H4 (cell line): ENCODE measurements at regions not wholly inside any gene's neighbourhood (a gene's known extent, or its start where the extent isn't known, plus 50 kb on each side); places are given as distances from the start of the nearest gene placed in this dataset.
A peak's percentile ranks its signal among the peaks of the same experiment; 100 is the strongest.

ENCODE experiments used
- DNase-seq: peaks from one replicate; pipeline ENCODE4 v3.0.0-alpha.2; 2015; ENCODE audit warnings: low spot score

- DNase-seq: no peak
These were observed 138.6 kb downstream of the C5orf15 start for GRCh38 chr5:133829786-133830185.

DNA sequence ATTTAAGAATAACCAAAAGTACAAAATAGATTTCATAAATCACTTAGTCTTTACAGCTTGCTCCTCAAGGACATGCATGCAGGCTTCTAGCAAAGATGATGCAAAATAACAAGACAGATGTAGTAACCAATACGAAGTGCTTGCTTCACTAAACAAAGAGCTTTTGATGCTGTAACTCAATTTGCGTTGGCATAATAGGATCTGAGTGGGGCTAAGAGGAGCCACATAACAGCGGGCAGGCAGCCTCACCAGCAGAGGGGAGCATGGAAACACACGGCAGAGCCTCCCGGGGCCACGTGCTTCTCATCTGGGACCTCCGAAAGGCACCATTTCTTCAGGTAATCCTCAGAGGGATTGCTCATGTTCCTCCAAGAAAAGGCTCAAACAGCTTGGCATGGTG lies 139.7 kb downstream of the C5orf15 start:
- no peak for DNase-seq

- no peak for DNase-seq
These were observed 140.6 kb downstream of the C5orf15 start for GRCh38 chr5:133827830-133828229.

- no peak for DNase-seq
These were observed 141.4 kb downstream of the C5orf15 start for GRCh38 chr5:133827011-133827410.

DNA sequence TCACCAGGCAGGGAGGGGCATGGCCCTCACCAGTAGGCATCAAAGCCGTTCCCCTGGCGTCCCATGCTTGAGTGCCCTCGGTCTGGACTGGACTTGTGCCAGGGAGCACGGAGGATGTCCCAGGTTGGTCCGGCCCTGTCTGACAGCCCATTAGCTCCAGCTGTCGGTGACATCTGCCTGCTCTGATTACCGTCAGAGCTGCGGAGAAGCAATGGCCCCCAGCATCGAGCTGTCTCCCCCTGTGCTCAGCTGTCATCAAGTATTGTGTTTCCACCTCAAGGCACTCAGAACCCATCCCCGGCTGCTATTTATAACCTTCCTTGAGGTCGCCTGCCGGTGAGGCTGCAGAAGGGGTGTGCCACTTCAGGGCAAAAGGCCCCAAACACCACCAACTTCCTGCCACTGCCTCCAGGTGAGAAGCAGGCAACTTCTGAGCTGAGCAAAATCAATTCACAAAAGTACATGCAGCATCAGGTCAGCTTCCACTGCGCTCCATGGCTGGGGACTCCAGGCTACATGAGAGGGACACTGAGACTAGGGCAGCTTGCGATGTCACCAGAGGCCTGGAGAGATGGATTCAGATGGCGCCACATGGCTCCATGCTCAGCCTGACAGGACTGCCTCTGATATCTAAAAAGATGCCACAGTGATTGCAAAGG lies 142.7 kb downstream of the C5orf15 start:
- DNase-seq: no peak

DNA sequence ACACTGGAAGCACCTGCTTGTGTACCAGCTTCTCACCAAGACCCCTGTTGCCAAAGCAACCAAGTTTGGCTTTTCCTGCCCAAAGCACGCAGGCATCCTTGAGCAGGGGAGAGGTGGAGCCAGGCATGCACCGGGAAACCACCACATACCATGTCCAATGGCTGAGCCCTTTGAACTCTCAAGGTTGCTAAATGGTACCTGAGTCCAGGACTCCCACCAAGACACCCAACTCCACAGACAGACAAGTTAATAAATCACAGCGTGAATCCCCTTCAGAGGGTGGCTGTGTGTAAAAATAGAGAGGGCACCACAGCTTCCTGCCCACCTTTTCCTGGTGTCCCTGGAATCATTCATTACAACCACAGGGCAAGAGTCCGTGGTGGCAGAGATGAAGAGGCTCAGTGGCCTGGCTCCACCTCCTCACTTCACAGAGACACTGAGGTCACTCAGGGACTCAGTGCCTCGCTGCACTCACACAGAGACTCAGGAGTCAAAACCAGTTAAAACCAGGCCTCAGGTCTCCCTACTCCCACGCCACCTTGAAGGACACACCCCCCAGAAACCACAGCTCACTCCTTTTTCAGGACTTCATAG lies 143.7 kb downstream of the C5orf15 start:
- no peak for DNase-seq

GRCh38 chr5:133821889-133822288 lies 146.5 kb downstream of the C5orf15 start:
- no peak for DNase-seq

- no peak for DNase-seq
These were observed 147.1 kb downstream of the C5orf15 start for GRCh38 chr5:133821311-133821741.

DNA sequence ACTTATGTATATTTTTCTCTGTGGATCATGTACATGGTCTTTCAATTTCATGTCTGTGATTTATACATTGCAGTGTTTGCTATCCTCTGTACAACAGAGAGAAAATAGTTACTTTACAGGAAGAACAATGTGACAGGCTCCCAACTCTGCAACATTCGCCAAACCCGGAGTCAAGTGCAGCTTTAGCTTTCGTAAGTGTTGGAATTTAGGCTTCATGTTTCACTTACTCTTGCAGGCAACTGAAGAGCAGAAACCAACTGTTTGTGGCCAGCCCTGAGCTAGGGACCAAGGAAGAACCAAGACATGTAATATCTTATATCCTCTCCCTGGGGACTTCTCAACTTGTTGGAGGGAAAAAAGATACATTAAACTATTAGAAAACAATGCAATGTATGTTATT lies 147.9 kb downstream of the C5orf15 start:
- no peak for DNase-seq

DNA sequence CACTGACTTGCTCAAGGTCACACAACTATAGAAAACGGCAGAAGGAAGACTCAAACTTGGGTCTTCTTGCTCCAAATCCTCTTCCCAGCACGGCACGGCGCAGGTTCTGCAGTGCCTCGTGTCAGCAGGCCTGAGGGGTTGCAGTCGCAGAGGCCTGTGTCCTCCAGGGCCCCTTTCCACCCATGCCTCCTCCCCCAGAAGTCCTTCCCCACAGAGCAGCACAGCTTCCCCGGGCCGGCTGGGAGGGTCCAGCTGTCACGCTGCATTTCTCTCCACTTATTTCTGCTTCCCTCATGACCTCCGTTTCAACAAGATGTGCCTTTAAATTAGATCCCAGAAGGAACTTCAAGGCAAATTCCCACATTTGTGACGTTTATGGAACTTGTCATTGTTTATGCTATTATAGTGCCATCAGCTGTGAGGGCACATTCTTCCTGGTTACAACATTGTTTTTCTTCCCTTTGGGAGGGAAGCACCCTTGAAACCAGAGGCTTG lies 148.4 kb downstream of the C5orf15 start:
- DNase-seq: peak; percentile 58

DNA sequence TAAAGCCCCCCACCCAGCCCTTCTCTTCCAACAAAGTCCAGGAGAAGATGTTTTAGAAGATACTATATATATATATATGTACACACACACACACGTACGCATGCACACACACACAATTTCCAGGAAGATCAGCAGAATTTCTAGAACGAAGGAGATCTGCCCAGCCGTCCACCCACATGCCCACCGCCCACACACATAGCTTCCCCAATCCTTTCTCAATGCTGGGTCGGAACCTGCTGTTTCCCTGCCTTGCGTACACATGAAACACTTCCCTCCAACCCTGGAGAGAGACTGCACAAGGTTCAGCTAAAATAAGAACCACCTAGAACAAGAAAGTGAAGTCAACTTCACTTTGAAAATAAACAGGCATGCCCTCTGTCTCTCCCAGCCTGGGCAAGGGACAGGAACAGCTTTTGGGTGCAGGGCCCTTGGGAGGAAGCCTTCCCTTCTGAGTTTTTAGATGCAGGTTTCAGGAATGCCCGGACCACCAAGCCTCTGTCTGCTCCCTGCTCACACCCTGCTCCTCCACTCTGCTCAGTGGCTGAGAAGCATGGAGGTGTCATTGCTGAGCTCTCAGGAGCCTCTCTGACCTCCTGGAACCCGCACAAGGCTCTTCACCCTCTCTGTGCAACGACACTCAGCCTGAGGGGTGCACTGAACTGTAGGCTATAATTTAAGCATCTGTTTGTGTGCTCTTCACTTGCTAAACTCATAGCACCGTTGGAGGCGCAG lies 149.4 kb downstream of the C5orf15 start:
- no peak for DNase-seq

GRCh38 chr5:133818031-133818431 lies 150.4 kb downstream of the C5orf15 start:
- peak; percentile 56 for DNase-seq

DNA sequence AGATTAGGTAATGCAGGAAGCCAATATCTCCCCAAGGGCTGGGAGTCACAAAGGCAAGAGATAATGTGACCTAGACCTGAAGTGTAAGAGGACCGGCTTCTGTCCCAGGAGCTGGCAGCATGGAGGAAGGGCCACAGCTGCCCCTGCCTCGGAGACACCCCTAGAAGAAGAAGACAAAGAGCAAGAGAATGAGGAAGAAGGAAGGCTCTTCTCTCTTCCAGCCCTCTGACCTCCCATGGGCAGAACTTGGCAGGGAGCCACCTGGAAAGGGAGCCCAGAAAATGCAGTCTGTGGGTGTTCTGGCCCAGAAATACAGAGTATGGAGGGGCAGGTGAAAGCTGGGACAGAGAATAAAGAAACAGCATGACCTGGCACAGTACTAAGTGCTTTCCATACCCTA lies 151.0 kb downstream of the C5orf15 start:
- no peak for DNase-seq

DNA sequence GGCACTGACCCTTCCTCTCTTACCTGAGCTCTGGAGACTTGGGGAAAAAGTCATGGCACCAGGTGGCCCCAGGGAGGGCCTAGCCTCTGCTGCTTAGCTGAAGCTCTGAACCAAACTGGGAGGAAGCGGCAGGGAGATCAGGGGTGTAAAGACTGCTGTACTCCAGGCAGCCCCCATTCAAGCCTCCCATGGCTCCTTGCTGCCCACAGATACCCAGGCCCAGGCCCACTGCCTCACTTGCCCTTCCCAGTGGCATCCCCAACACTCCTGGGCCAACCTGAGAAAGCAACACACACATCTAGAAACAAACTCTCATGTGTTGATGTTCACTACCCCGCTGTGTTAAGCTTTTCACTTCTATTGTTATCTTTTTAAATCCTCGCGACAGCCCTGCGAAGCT lies 151.6 kb downstream of the C5orf15 start:
- no peak for DNase-seq

GRCh38 chr5:133814152-133814551 lies 154.3 kb downstream of the C5orf15 start:
- DNase-seq: no peak

DNA sequence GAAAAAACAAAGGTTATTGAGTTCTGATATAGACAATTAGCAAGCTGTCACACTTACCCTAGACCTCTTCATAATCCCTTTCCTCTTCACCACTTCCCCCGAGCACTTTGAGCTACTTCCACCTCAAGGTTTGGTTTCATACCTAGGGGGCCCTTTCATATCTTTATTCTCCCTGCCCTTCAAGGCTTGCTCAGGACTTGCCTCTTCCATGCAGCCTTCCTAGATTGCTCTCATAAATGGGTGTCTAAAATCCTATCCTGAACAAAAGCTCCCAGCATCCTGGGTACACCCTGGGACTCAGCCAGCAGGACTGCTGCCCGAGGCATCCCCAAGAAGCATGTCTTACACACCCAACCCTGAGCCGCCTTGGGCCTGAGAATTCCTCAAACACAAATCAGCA lies 157.3 kb downstream of the C5orf15 start:
- DNase-seq: no peak

DNA sequence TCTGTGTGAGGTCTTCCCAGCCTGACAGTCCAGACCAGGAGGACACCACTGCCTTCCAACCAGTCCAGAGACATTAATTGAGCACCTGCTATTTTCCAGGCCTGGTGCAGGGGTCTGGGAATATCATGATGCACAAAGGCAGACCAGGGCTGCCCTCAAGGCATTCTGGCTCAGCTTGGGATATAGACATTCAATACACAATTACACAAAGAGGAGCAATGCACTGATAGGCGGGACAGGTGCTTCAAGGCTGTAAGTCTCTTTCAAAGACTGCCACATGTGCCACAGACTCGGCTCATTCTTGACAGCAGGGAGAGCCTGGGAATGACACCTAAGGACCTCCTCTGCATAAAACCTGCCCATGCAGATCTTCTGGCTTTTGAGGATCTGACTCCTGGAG lies 158.6 kb downstream of the C5orf15 start:
- no peak for DNase-seq

DNA sequence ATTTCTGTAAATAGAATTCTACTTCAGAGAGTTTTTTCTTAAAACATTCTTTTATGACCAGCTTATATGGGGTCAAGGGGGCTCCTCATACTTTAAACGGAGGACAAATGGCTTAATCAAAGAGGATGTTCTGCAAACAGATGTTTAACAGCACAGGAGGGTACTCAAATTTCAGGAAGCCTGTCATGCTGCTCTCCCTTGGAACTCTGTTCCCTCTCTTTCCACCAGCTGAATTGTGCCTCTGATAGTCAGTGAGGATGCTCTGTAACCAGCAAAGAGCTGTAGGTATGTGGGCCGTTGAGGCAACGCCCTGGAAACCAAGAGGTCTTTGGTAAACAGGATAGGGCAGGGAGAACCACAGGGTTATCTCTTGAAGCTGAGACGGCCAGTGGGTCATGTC lies 161.1 kb downstream of the C5orf15 start:
- no peak for DNase-seq

GRCh38 chr5:133806847-133807246 lies 161.6 kb downstream of the C5orf15 start:
- no peak for DNase-seq

DNA sequence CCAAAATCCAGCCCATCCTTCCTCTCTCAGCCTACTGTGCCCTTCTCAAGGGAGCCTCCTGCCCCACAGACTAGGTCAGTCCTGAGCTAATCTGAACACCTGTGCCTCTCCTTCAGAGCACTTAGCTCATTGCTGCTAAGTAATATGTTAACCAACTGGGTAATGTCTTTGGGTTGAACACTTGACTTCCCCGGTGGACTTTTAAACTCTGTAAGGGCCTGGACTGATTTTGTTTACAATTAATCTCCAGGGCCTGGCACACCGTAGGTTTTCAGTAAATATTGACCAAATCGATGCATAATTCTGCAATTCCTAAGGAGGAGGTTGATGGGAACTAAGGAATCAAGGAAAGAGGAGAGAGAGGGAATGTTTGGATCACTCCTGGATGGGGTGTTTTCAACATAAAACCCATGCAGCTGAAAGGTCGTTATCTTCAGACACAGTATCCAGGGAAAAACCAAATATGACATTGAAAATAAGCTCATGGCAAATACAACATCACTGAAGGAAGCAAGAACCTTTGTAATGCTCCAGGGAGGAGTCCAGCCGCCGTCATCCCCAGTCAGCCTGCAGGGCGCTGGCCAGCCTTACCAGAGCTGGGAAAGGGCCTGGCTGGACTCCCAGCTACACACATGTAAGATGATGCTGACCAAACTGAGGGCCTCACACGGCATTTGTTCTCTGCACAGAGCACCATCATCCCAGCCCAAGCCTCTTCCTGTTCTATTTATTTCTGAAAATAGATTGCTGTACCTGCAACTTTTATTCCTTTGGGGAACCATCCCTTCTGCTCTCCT lies 166.3 kb downstream of the C5orf15 start:
- peak; percentile 29 for DNase-seq

- no peak for DNase-seq
These were observed 167.0 kb downstream of the C5orf15 start for GRCh38 chr5:133801431-133801830.

GRCh38 chr5:133799571-133800237 lies 168.7 kb downstream of the C5orf15 start:
- DNase-seq: no peak
